GM23338 (cell line): ENCODE measurements at regions not wholly inside any gene's neighbourhood (a gene's known extent, or its start where the extent isn't known, plus 50 kb on each side); places are given as distances from the start of the nearest gene placed in this dataset.

ENCODE experiments used
- CREB1 ChIP-seq: fragments of 250-450 bp; sonication (Bioruptor Pico); IDR thresholded peaks from 2 replicates; pipeline ENCODE4 v1.5.0; 2020; ENCODE audit warnings: low read depth, mild to moderate bottlenecking, moderate library complexity
- CTCF ChIP-seq, 2 experiments: fragments of 200-600 bp in 1 of 2; sonication (generic) in 1 of 2; conservative IDR thresholded peaks; 2 replicates each; pipeline versions ENCODE4 v1.5.1 to v1.6.1; 2016 to 2017; ENCODE audit warnings: antibody characterized with exemption in 2 of 2, low read depth in 2 of 2, mild to moderate bottlenecking in 2 of 2, moderate library complexity in 1 of 2
- ETS1 ChIP-seq: IDR thresholded peaks from 2 replicates; pipeline ENCODE4 v1.6.1; 2016; ENCODE audit warnings: antibody characterized with exemption
- EZH2 ChIP-seq: fragments of 200-600 bp; sonication (generic); IDR thresholded peaks from one replicate; pipeline ENCODE4 v1.8.0; 2017; ENCODE audit warnings: antibody characterized with exemption, mild to moderate bottlenecking, low read depth; ENCODE audit not compliant: unreplicated experiment
- EZH2phosphoT487 ChIP-seq: fragments of 200-600 bp; sonication (generic); IDR thresholded peaks from one replicate; pipeline ENCODE4 v1.8.1; 2018; ENCODE audit warnings: antibody characterized with exemption; ENCODE audit not compliant: unreplicated experiment
- JUNB ChIP-seq: IDR thresholded peaks from one replicate; pipeline ENCODE4 v1.6.1; 2016; ENCODE audit warnings: antibody characterized with exemption; ENCODE audit not compliant: unreplicated experiment
- POLR2AphosphoS5 ChIP-seq: IDR thresholded peaks from 2 replicates; pipeline ENCODE4 v1.6.1; 2016; ENCODE audit warnings: antibody characterized with exemption, low read depth
- REST ChIP-seq: IDR thresholded peaks from one replicate; pipeline ENCODE4 v1.6.1; 2018; ENCODE audit warnings: antibody characterized with exemption; ENCODE audit not compliant: unreplicated experiment
- ZNF114 ChIP-seq: fragments of 250-450 bp; sonication (Bioruptor Pico); IDR thresholded peaks from 2 replicates; pipeline ENCODE4 v1.5.0; 2020; ENCODE audit warnings: mild to moderate bottlenecking, moderate library complexity
- ZNF331 ChIP-seq: fragments of 250-450 bp; sonication (Bioruptor Pico); IDR thresholded peaks from 2 replicates; pipeline ENCODE4 v1.5.0; 2020; ENCODE audit warnings: low read depth, mild to moderate bottlenecking, moderate library complexity

GRCh38 chr14:76612654-76613053 is 148.6 kb upstream of the VASH1 start:
- TF ChIP-seq JUNB (no peak), CTCF (conservative IDR thresholded peaks at IDR 0.05; ENCODE audit: low read depth in 2 of 2) (no peak), POLR2AphosphoS5 (no peak), EZH2 (no peak), EZH2phosphoT487 (no peak), REST (no peak), ZNF114 (no peak), CREB1 (CRISPR knock-in tag) (no peak), ETS1 (no peak), ZNF331 (CRISPR knock-in tag) (no peak)
